Suppressor macrophage treated with lipopolysaccharide for 4 hours (primary cell): ENCODE measurements at regions not wholly inside any gene's neighbourhood (a gene's known extent, or its start where the extent isn't known, plus 50 kb on each side); places are given as distances from the start of the nearest gene placed in this dataset.

ENCODE experiments used
- DNase-seq: peaks from one replicate; pipeline ENCODE4 v3.0.0-alpha.2; 2020

DNA sequence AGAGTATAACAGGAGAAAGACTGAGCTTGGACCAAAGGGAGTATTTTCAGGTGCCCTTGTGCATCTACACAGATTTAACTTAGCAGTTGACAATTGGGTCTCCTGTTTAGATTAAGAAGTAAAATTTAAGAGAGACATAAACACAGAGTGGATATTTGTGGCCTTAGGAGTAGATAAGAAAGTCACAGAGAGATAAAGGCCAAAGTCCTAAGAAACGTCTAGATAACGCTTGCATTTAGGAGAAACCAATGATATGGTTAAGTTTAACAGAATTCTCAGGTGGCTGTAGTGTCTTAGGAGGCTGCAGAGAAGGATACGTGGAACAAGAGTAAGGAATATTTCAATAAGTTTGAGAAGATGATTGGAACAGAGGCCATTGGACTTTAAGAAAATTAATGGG lies 155.0 kb upstream of the DAB2 start:
- no peak for DNase-seq

DNA sequence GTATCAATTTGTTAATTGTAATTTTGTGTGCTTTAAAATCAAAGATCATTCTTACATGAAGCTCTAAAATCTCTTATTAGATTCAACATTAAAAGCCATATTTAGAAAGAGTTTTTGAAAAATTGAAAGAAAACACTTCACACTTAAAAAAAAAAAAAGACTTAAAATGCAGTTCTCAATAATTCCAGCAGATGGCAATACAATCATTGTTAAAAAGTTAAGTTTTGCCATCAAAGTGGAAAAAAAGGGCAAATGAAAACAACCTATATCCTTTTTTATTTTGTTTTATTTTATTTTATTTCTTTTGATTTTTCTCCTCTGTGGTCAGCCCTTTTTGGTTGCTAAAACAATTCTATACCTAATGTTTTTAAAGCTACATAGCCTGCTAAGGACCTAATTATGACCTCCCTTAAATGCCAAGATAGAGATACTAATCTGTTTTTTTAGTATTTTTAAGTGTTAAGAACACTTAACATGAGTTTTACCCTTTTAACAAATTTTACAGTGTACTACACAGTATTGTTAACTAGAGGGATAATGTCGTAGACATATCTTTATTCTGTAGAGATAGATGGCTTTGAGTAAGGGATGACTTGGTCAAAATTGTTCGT lies 154.2 kb upstream of the DAB2 start:
- DNase-seq: peak; percentile 39

GRCh38 chr5:39577529-39577928 lies 152.7 kb upstream of the DAB2 start:
- no peak for DNase-seq

- peak; percentile 67 for DNase-seq
Observed at GRCh38 chr5:39570403-39571027, 145.7 kb upstream of the DAB2 start.

DNA sequence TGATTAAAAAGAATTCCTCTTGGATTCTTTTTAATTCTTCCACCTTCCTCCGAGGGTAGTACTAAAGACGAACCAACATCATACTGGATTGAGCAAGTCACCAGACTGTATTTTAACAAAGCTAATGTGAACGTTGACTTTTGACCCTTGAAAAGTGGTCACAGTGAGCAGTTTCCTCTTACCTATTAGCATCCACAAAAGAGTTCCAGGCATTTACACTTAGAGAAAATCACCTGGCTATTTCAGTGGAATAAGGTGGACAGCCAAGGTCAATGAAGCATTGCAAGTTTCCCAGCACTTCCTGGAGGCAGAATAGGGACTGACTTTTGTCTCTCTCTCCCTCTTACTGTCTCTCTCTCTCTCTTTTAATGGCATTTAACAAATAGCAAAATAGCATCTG lies 145.1 kb upstream of the DAB2 start:
- DNase-seq: no peak

GRCh38 chr5:39566891-39567290 lies 142.1 kb upstream of the DAB2 start:
- no peak for DNase-seq

DNA sequence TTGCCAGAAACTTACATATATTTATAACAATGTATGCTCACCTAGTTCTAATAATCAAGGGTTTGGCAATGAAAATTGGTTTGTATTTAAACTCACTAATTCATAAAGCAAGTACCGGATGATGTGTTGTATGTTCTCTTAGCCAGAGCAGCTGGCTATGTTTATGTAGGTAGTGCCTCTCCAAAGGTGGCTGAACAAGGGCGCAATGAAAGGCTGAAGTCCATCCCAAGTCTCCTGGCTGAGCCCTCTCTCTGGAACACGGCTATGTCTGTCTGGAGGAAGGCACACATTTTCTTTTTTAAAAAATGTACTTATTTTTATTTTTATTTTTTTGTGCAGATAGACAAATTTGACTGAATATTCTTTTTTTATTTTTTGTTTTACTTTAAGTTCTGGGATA lies 141.2 kb upstream of the DAB2 start:
- DNase-seq: no peak

- DNase-seq: no peak
Observed at GRCh38 chr5:39561421-39561820, 136.6 kb upstream of the DAB2 start.

GRCh38 chr5:39560726-39561125 lies 135.9 kb upstream of the DAB2 start:
- no peak for DNase-seq

DNA sequence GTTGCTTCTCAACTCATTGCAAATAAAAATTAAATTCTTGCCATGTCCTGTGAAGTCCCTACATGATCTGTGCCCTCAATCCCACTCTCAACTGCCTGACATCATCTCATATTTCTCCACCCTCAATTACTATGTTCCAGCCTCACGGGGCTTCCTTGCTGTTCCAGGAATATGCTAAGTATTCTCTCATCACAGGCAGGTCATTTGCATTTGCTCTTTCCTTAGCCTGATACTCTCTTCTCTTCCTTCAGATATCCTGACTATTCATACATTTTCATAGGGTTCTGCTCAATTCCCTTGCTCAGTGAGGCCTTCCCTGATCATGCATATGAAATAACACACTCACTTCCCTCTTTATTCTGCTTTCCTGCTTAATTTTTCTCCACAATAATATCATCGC lies 135.1 kb upstream of the DAB2 start:
- no peak for DNase-seq

GRCh38 chr5:39558541-39558940 lies 133.8 kb upstream of the DAB2 start:
- DNase-seq: no peak

DNA sequence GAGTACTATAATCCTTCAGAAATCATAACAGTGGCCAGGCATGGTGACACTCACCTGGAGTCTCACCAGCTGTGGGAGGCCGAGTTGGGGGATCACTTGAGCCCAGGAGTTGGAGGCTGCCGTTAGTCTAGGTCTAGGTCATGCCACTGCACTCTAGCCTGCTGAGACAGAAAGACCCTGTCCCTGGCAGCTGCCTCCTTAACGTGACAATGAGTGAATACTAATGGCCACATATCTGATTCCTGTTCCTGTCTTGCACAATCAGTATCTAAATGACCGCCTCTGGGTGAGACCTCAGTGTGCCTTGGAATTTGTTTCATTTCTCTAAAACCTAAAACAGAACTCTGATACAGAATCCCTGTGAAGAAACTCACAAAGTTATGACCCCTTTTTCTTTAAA lies 131.0 kb upstream of the DAB2 start:
- peak; percentile 83 for DNase-seq

- DNase-seq: peak; percentile 88
Observed at GRCh38 chr5:39547553-39548154, 122.9 kb upstream of the DAB2 start.

GRCh38 chr5:39544941-39545340 lies 120.2 kb upstream of the DAB2 start:
- no peak for DNase-seq

DNA sequence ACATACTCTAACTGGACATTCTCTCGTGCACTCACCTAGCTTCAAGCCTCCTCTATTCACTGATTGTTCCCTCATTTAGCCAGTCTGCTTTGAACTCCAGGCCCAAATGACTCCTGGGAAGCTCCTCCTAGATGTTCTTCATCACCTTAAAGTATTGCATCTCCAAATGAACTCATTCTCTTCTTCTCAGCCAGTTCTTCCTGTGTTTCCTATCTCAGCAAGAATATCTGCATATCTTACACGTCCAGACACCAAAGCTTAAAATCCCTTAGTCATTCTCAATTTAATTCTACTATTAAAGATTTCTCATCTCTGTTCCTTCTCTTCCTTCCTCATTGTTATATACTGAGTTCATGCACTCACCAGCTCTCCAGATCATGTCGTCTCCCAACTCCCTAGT lies 118.6 kb upstream of the DAB2 start:
- peak; percentile 38 for DNase-seq

DNA sequence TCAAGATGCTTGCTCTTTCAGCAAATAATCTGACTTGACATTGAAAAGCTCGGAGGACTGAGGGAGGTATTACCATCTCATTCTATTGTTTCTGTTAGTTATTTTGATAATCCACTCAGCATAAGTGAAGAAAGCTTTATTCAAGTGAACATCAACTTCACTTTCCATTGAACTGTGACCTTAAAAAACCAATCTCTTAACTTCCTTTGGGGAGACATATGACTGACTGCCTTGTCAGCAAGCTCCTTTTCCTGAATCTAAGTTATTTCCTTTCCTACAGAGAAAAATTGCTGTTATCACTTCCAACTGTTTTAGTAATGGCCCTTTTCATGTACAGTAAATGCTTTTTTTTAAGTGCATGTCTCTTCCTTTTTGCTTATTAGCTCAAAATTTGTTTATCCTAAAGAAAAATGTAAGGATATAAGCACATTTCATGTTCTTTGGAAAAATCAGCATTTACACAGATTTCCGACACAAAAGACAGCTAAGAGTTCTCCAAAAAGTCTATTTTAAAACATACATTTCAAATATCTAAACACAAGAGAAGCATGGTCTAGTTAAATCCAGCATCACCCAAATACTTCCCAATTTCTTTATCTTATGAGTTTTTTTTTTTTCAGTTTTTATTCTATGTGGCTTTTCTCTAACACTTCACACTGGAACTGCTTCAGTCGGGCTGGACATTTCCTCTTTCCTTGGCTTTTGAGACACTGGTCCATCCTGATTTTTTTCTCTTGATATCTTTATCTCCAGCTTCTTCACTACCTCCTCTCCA lies 117.9 kb upstream of the DAB2 start:
- DNase-seq: no peak

GRCh38 chr5:39541920-39542319 lies 117.1 kb upstream of the DAB2 start:
- DNase-seq: peak; percentile 56

DNA sequence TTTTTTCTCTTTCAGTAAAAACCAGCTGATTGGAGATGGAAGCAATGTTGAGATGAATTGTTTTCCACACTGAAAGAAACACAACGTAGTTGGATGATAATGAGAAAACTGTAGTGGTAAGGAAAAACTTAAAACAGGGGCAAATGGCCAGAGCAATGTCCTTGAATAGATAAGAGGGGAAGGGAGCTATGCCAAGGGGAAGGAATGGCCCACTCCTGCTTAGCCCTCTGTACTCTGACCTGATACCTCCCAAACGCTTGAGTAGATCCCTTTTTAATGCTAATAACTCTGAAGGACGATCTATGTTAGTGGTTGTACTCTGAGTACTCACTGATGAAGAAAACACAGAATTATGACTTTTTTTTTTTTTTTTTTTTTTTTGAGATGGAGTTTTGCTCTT lies 114.7 kb upstream of the DAB2 start:
- DNase-seq: no peak

DNA sequence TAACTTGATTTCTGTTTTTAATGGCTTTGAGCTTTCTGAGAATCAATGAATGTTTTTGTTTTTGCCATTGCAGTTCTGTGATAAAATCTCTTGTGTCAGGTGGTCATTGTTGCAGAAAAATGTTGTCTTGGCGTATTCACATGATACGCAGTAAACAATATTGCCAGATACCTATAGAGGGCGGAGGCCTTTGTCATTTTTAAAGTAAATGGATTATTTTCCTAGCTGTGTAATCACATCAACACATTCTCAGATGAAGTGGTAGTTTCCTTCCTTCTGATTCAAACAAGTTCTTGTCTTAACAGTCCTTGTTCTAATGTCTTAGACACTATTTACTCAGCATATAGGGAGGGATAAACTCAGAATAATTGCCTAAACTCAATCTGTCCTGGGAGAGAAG lies 109.9 kb upstream of the DAB2 start:
- DNase-seq: no peak

DNA sequence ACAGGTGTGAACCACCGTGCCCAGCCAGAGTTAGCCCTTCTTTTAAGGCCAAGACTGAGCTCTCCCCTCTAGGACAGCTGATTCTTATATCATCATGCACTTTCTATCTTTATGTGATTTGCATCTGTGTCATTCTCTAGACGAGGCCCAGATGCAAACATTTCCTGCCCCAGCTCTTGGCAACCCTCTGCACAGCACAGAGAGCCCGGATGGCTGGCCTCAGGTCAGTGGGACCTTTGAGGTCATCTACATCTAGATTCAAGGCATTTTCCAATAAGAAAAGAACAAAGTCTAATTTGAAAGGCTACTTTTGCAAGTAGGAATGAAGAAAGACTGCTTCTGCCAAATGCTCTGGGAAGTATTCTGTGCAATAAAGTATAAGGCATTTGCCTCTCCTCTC lies 109.0 kb upstream of the DAB2 start:
- DNase-seq: no peak

DNA sequence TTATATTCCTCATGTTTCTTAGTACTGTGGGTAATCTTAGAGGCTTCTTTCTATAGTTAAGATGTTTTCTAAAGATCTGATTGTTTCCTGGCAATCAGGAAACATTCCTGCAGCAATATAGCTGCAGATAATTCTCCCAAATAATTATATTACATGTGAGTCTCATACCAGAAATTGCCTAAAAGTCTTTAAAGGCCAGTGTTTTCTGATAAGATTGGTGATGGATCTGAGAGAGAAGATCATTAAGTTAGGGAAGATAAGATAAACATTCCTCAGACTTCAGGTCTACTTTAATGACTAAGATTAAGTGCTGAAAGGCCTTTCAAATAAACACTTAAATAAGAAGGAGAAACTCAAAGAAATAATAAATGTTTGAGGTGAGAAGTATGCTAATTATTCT lies 107.7 kb upstream of the DAB2 start:
- DNase-seq: no peak

DNA sequence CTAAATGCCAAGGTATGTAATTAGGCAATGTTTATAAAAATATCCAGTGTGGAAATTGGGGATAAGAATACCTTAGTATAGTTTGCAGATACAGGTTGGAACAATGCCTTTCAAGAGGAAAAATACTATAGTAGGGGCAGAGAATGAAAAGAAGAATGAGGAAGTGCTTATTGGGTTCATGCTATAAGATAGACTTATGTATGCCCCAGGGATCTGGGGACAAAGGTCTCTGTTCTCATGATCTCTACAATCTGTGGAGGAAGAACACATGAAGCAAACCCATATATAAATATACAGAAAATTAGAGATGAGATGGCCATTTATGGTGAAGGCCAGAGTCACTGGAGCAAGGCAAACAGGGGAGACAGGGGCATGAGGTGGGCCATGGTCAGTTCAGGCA lies 106.5 kb upstream of the DAB2 start:
- DNase-seq: no peak

DNA sequence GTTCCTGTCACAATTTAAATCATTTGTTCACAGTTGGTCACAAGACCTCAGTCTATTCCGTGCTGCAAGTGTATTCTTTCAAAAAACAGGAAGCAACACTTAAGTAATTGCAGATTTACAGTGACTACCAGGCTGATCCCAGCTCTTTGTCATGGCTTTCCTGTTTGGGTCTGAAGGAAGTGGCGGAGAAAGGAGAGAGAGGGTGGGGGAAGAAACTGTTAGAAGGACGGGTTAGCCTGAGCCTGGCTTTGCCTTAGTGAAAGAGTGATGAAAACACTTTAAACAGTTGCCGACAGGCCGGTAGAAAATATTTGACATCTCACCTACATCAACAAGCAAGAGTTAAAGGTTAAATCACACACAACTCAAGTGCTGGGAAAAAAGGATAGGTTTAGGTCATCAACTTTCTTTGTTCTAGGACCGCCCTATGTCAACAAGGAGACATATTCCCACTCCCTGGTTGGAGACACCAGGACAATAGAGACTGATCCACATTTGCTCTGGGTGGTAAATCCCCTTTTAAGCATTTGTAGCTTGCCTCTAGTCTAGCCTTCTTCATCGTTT lies 102.2 kb upstream of the DAB2 start:
- peak; percentile 89 for DNase-seq

GRCh38 chr5:39525781-39526180 lies 101.0 kb upstream of the DAB2 start:
- peak; percentile 84 for DNase-seq
